ENCODE measurements at regions not wholly inside any gene's neighbourhood (a gene's known extent, or its start where the extent isn't known, plus 50 kb on each side); places are given as distances from the start of the nearest gene placed in this dataset.

GRCh38 chr2:207239754-207240494 lies 74.2 kb upstream of the KLF7 start:
- Histone ChIP-seq H3K27me3 (no peaks in the 10 kb centered on the region), H3K36me3 (ENCODE audit: low read depth, missing control alignments) (no peaks in the 10 kb centered on the region), H3K9me3 (no peaks in the 10 kb centered on the region), H3K4me3 (no peak overlapping the region), H3K4me1 (peaks cover 22% of the 10 kb centered on the region), H3K27ac (peak overlapping the region; percentile 59 to 68)
- intact Hi-C loops (cut with DNase I; ENCODE audit: low total_unique reads): no loop called here
- TF ChIP-seq CTCF (IDR thresholded peaks at IDR 0.05) (no peak), POLR2A (IDR thresholded peaks at IDR 0.05) (no peak)
- DNase-seq: no peak
- WGBS, 2 donors: 37 to 38% methylated on average over 9 of the region's 9 CpGs

- no peak for TF ChIP-seq CTCF (IDR thresholded peaks at IDR 0.05)
- no peak for TF ChIP-seq POLR2A (IDR thresholded peaks at IDR 0.05)
- 75 to 95% methylated on average over 1 of the region's 1 CpG for WGBS, 2 donors
- H3K36me3 ChIP-seq (ENCODE audit: low read depth, missing control alignments): no peaks in the 10 kb centered on the region
- peak overlapping the region; percentile 59 to 68 for H3K27ac ChIP-seq
- H3K27me3 ChIP-seq: no peaks in the 10 kb centered on the region
- no peaks in the 10 kb centered on the region for H3K9me3 ChIP-seq
- H3K4me1 ChIP-seq: peaks cover 23% of the 10 kb centered on the region
- intact Hi-C loops (cut with DNase I; ENCODE audit: low total_unique reads): no loop called here
- DNase-seq: no peak
- H3K4me3 ChIP-seq: no peak overlapping the region
Observed at GRCh38 chr2:207240649-207241048, 74.9 kb upstream of the KLF7 start.

GRCh38 chr2:207241198-207241597 lies 75.5 kb upstream of the KLF7 start:
- TF ChIP-seq CTCF (IDR thresholded peaks at IDR 0.05) (no peak), POLR2A (IDR thresholded peaks at IDR 0.05) (no peak)
- no peak overlapping the region for H3K4me3 ChIP-seq
- no peak for DNase-seq
- no peak overlapping the region for H3K27ac ChIP-seq
- H3K9me3 ChIP-seq: no peaks in the 10 kb centered on the region
- H3K27me3 ChIP-seq: no peaks in the 10 kb centered on the region
- H3K4me1 ChIP-seq: peaks cover 23% of the 10 kb centered on the region
- 76 to 91% methylated on average over 3 of the region's 3 CpGs for WGBS, 2 donors
- no peaks in the 10 kb centered on the region for H3K36me3 ChIP-seq (ENCODE audit: low read depth, missing control alignments)
- intact Hi-C loops (cut with DNase I; ENCODE audit: low total_unique reads): no loop called here

- Histone ChIP-seq H3K36me3 (ENCODE audit: low read depth, missing control alignments) (no peaks in the 10 kb centered on the region), H3K9me3 (no peaks in the 10 kb centered on the region), H3K27ac (no peak overlapping the region), H3K4me3 (no peak overlapping the region), H3K4me1 (peaks cover 23% of the 10 kb centered on the region), H3K27me3 (no peaks in the 10 kb centered on the region)
- DNase-seq: no peak
- 86 to 100% methylated on average over 1 of the region's 1 CpG for WGBS, 2 donors
- TF ChIP-seq POLR2A (IDR thresholded peaks at IDR 0.05) (no peak), CTCF (IDR thresholded peaks at IDR 0.05) (no peak)
- intact Hi-C loops (cut with DNase I; ENCODE audit: low total_unique reads): no loop called here
Observed at GRCh38 chr2:207243601-207244000, 77.9 kb upstream of the KLF7 start.
